SU-DHL-6 (cell line): ENCODE measurements at regions not wholly inside any gene's neighbourhood (a gene's known extent, or its start where the extent isn't known, plus 50 kb on each side); places are given as distances from the start of the nearest gene placed in this dataset.

Source experiments
- EZH2phosphoT487 ChIP-seq: fragments of 200-600 bp; sonication (generic), shearing (Covaris generic); conservative IDR thresholded peaks from 2 replicates; pipeline ENCODE4 v1.6.1; 2018; ENCODE audit warnings: mild to moderate bottlenecking, antibody characterized with exemption, low read length, moderate library complexity, mixed read lengths
- TF ChIP-seq, protein P1 (sequence below): fragments of 200-600 bp; sonication (generic); IDR thresholded peaks from one replicate; pipeline ENCODE4 v1.5.1; 2017; ENCODE audit warnings: antibody characterized with exemption, mild to moderate bottlenecking, low read length, moderate library complexity; ENCODE audit not compliant: insufficient read depth, poor library complexity, severe bottlenecking

DNA sequence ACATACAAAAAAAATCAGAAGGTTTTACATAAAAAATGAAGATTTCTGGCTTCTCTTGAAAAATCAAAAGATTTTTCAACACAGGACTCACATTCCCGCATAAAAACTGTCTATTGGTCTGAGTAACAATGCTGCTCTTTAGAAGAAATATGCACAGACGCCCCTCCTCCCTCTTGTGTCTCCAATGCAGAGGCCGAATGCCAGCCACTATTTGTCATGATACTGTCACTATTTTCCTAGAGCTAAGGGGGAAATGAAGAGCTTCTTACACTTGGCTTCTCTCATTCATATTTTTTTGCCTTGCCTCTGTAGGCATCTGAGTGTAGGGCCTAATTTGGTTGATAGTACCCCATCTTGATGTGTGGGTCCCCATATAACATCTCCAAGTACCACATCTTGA is 98.0 kb downstream of the BBS10 start:
- TF ChIP-seq, protein P1, sequence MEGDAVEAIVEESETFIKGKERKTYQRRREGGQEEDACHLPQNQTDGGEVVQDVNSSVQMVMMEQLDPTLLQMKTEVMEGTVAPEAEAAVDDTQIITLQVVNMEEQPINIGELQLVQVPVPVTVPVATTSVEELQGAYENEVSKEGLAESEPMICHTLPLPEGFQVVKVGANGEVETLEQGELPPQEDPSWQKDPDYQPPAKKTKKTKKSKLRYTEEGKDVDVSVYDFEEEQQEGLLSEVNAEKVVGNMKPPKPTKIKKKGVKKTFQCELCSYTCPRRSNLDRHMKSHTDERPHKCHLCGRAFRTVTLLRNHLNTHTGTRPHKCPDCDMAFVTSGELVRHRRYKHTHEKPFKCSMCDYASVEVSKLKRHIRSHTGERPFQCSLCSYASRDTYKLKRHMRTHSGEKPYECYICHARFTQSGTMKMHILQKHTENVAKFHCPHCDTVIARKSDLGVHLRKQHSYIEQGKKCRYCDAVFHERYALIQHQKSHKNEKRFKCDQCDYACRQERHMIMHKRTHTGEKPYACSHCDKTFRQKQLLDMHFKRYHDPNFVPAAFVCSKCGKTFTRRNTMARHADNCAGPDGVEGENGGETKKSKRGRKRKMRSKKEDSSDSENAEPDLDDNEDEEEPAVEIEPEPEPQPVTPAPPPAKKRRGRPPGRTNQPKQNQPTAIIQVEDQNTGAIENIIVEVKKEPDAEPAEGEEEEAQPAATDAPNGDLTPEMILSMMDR = no peak
- TF ChIP-seq EZH2phosphoT487 = no peak
